ENCODE measurements at regions not wholly inside any gene's neighbourhood (a gene's known extent, or its start where the extent isn't known, plus 50 kb on each side); places are given as distances from the start of the nearest gene placed in this dataset.

- DNase-seq: no peak
These were observed 571.8 kb upstream of the CDH18 start for GRCh38 chr5:20559845-20560244.

GRCh38 chr5:20556115-20556763, 568.2 kb upstream of the CDH18 start:
- no peak for DNase-seq

GRCh38 chr5:20555034-20555433, 567.0 kb upstream of the CDH18 start:
- DNase-seq: no peak

- no peak for DNase-seq
These were observed 566.0 kb upstream of the CDH18 start for GRCh38 chr5:20554001-20554400.

- no peak for DNase-seq
These were observed 550.1 kb upstream of the CDH18 start for GRCh38 chr5:20537911-20538703.

- no peak for DNase-seq
These were observed 548.8 kb upstream of the CDH18 start for GRCh38 chr5:20536813-20537212.

GRCh38 chr5:20536341-20536740, 548.3 kb upstream of the CDH18 start:
- no peak for DNase-seq

GRCh38 chr5:20528471-20528870, 540.5 kb upstream of the CDH18 start:
- no peak for DNase-seq

- DNase-seq: peak; percentile 2 to 43 (median 3)
These were observed 537.1 kb upstream of the CDH18 start for GRCh38 chr5:20524991-20525529.

GRCh38 chr5:20522905-20523482, 535.0 kb upstream of the CDH18 start:
- no peak for DNase-seq

GRCh38 chr5:20515606-20516005, 527.6 kb upstream of the CDH18 start:
- no peak for DNase-seq

GRCh38 chr5:20514145-20514544, 526.1 kb upstream of the CDH18 start:
- DNase-seq: no peak

- no peak for DNase-seq
These were observed 512.5 kb upstream of the CDH18 start for GRCh38 chr5:20500546-20500945.

GRCh38 chr5:20498926-20499325, 510.9 kb upstream of the CDH18 start:
- no peak for DNase-seq

- no peak for DNase-seq
These were observed 510.1 kb upstream of the CDH18 start for GRCh38 chr5:20498102-20498501.

GRCh38 chr5:20497356-20497755, 509.4 kb upstream of the CDH18 start:
- DNase-seq: no peak

- DNase-seq: no peak
These were observed 506.7 kb upstream of the CDH18 start for GRCh38 chr5:20494706-20495105.

- no peak for DNase-seq
These were observed 498.8 kb upstream of the CDH18 start for GRCh38 chr5:20486826-20487225.

GRCh38 chr5:20476016-20476415, 488.0 kb upstream of the CDH18 start:
- DNase-seq: no peak

GRCh38 chr5:20470997-20471396, 483.0 kb upstream of the CDH18 start:
- no peak for DNase-seq

GRCh38 chr5:20469792-20470191, 481.8 kb upstream of the CDH18 start:
- DNase-seq: no peak

- DNase-seq: no peak
These were observed 481.4 kb upstream of the CDH18 start for GRCh38 chr5:20469390-20469789.

- DNase-seq: no peak
These were observed 478.5 kb upstream of the CDH18 start for GRCh38 chr5:20466512-20466911.
